ENCODE measurements at regions not wholly inside any gene's neighbourhood (a gene's known extent, or its start where the extent isn't known, plus 50 kb on each side); places are given as distances from the start of the nearest gene placed in this dataset.
A peak's percentile ranks its signal among the peaks of the same experiment; 100 is the strongest.

- Histone ChIP-seq H3K27ac (no peak overlapping the region), H3K9me3 (no peaks in the 10 kb centered on the region), H3K4me2 (no peak overlapping the region), H3K4me3 (no peak overlapping the region), H3K4me1 (peaks cover 32% of the 10 kb centered on the region)
- no peak for TF ChIP-seq FOXS1 (CRISPR knock-in tag; IDR thresholded peaks at IDR 0.05)
- no peak for TF ChIP-seq KDM1A (IDR thresholded peaks at IDR 0.05; ENCODE audit: low read depth)
- TF ChIP-seq ATOH8 (CRISPR knock-in tag; IDR thresholded peaks at IDR 0.05; ENCODE audit: low read depth): no peak
- TF ChIP-seq HMGXB4 (CRISPR knock-in tag; IDR thresholded peaks at IDR 0.05; ENCODE audit: borderline replicate concordance): no peak
- TF ChIP-seq CHD4 (IDR thresholded peaks at IDR 0.05; ENCODE audit: borderline replicate concordance): no peak
- no peak for TF ChIP-seq JUN (IDR thresholded peaks at IDR 0.05)
- TF ChIP-seq RARB (CRISPR knock-in tag; IDR thresholded peaks at IDR 0.05): no peak
- TF ChIP-seq BCL3 (IDR thresholded peaks at IDR 0.05): no peak
- TF ChIP-seq GATA3 (IDR thresholded peaks at IDR 0.05; ENCODE audit: borderline replicate concordance): no peak
- TF ChIP-seq EHMT2 (IDR thresholded peaks at IDR 0.05; ENCODE audit: low read depth): no peak
- no peak for TF ChIP-seq ZFP36 (IDR thresholded peaks at IDR 0.05; ENCODE audit: borderline replicate concordance, partially characterized antibody)
- TF ChIP-seq E2F6 (IDR thresholded peaks at IDR 0.05; ENCODE audit: borderline replicate concordance, low read depth): no peak
- no peak for TF ChIP-seq ESRRA (IDR thresholded peaks at IDR 0.05; ENCODE audit: borderline replicate concordance, low read length)
- no peak for TF ChIP-seq CEBPB (IDR thresholded peaks at IDR 0.05)
- no peak for TF ChIP-seq CBX8 (IDR thresholded peaks at IDR 0.05)
- no peak for TF ChIP-seq MAX (IDR thresholded peaks at IDR 0.05)
- no peak for FAIRE-seq
- POLR2A ChIA-PET: no interaction called here
- CTCF ChIA-PET: interaction anchor here (0.9 to 1.6 kb wide), 4 partner anchors 19 to 386 kb away, joined by 3 to 4 read pairs (median 3); no protein-coding TSS in a partner anchor
- no peak for DNase-seq (ENCODE audit: low read depth in 1 of 2, low spot score in 1 of 2)
- ATAC-seq: no peak
- 84% methylated on average over 3 of the region's 3 CpGs for WGBS (ENCODE audit: missing lambda C conversion rate)
Measured at GRCh38 chr5:125413496-125414274, 667.2 kb upstream of the ZNF608 start.

GRCh38 chr5:125415126-125415525 lies 668.7 kb upstream of the ZNF608 start:
- CTCF ChIA-PET: interaction anchor here (0.7 kb wide), 1 partner anchor 10 kb away, joined by 3 read pairs; no protein-coding TSS in a partner anchor
- Histone ChIP-seq H3K4me1 (peaks cover 17% of the 10 kb centered on the region), H3K4me3 (no peak overlapping the region), H3K27ac (no peak overlapping the region), H3K4me2 (no peak overlapping the region), H3K9me3 (no peaks in the 10 kb centered on the region)
- TF ChIP-seq ZNF302 (CRISPR knock-in tag; IDR thresholded peaks at IDR 0.05) (no peak), MYC (IDR thresholded peaks at IDR 0.05; ENCODE audit: borderline replicate concordance, low read length) (no peak)
- POLR2A ChIA-PET: no interaction called here
- ATAC-seq: no peak
- 67% methylated on average over 6 of the region's 6 CpGs for WGBS (ENCODE audit: missing lambda C conversion rate)
- DNase-seq (ENCODE audit: low read depth in 1 of 2, low spot score in 1 of 2): no peak
- FAIRE-seq: no peak

- Histone ChIP-seq H3K27ac (no peak overlapping the region), H3K4me2 (no peak overlapping the region), H3K4me3 (no peak overlapping the region), H3K9me3 (no peaks in the 10 kb centered on the region), H3K4me1 (peaks cover 8% of the 10 kb centered on the region; the same call in 2 of the 3 replicates)
- WGBS (ENCODE audit: missing lambda C conversion rate): 34% methylated on average over 2 of the region's 2 CpGs
- FAIRE-seq: no peak
- ATAC-seq: no peak
- ChIA-PET POLR2A (no interaction called here), CTCF (no interaction called here)
- TF ChIP-seq MAFK (IDR thresholded peaks at IDR 0.05; ENCODE audit: partially characterized antibody): peak; percentile 68
- TF ChIP-seq MAX (IDR thresholded peaks at IDR 0.05): no peak
- no peak for DNase-seq (ENCODE audit: low read depth in 1 of 2, low spot score in 1 of 2)
Measured at GRCh38 chr5:125416055-125416454, 669.6 kb upstream of the ZNF608 start.
